ENCODE measurements at regions not wholly inside any gene's neighbourhood (a gene's known extent, or its start where the extent isn't known, plus 50 kb on each side); places are given as distances from the start of the nearest gene placed in this dataset.

GRCh38 chr2:221308507-221309066 is 263.5 kb downstream of the EPHA4 start:
- no peaks in the 10 kb centered on the region for H3K9me3 ChIP-seq
- H3K4me1 ChIP-seq, result peaks cover 0 to 7% (median 0%) of the 10 kb centered on the region in 3 donors
- WGBS, 2 donors, result 74 to 78% methylated on average over 1 to 4 of the region's 4 CpGs
- H3K27ac ChIP-seq, result no peak overlapping the region
- no peak for DNase-seq
- H3K4me3 ChIP-seq, result no peak overlapping the region
- TF ChIP-seq POLR2A (IDR thresholded peaks at IDR 0.05) (no peak), CTCF (IDR thresholded peaks at IDR 0.05) (no peak)
- no peaks in the 10 kb centered on the region for H3K27me3 ChIP-seq
- H3K36me3 ChIP-seq, result no peaks in the 10 kb centered on the region
- intact Hi-C loops (cut with DNase I), result no loop called here

DNA sequence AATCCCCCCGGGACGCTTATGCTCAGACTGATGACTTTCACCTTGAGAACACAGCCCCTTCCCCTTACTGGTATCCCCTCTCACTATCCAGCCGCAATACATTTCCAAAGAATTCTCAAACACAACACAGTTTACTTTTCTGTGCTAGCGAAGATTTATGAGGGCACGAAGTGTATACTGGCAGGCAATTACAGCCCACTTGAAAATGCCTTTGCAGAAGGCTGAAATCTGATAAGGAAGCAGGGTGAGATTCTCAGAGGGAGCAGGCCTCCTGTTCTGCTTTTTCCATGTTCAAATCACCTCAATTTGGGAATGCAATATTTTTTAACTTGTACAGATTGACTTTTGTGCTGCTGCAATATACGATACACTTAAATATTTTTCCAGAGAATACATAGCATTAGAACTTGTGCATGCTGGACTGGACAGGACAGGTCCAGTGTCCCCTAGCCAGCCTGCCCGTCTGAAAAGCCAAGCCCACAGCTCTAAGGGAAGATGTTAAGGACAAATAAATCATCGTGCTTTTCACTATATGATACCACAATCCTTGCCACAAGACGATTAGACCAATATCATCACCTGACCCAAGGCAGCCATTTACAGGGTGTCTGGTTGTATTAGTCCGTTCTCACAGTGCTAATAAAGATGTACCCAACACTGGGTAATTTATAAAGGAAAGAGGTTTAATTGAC is 262.1 kb downstream of the EPHA4 start:
- no peaks in the 10 kb centered on the region for H3K9me3 ChIP-seq
- H3K27me3 ChIP-seq, result no peaks in the 10 kb centered on the region
- intact Hi-C loops (cut with DNase I), result no loop called here
- H3K4me3 ChIP-seq, result no peak overlapping the region
- TF ChIP-seq POLR2A (IDR thresholded peaks at IDR 0.05), result no peak
- TF ChIP-seq CTCF (IDR thresholded peaks at IDR 0.05), result no peak
- no peaks in the 10 kb centered on the region for H3K36me3 ChIP-seq
- peaks cover 0 to 3% (median 0%) of the 10 kb centered on the region in 3 donors for H3K4me1 ChIP-seq
- 80 to 85% methylated on average over 8 to 10 of the region's 10 CpGs for WGBS, 2 donors
- H3K27ac ChIP-seq, result no peak overlapping the region
- no peak for DNase-seq

DNA sequence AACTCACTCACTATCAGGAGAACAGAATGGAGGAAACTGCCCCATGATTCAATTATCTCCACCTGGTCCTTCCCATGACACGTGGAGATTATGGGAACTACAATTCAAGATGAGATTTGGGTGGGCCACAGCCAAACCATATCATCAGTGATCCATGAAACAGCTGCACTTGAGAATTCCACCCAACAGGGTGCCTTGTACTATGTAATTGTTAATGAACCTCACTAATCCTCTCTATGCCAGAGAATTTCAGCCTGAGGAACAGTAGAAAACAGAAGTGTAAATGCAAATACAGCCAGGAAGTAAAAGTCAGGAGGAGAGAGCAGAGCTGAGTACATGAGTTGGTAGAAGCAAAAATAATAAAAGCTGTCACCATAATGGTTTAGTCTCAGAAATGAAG is 261.4 kb downstream of the EPHA4 start:
- no peaks in the 10 kb centered on the region for H3K4me1 ChIP-seq
- H3K27ac ChIP-seq, result no peak overlapping the region
- intact Hi-C loops (cut with DNase I), result no loop called here
- no peaks in the 10 kb centered on the region for H3K27me3 ChIP-seq
- WGBS, 2 donors, result 67 to 73% methylated on average over 1 of the region's 1 CpG
- no peak for TF ChIP-seq CTCF (IDR thresholded peaks at IDR 0.05)
- no peak for TF ChIP-seq POLR2A (IDR thresholded peaks at IDR 0.05)
- no peak overlapping the region for H3K4me3 ChIP-seq
- H3K36me3 ChIP-seq, result no peaks in the 10 kb centered on the region
- DNase-seq, result no peak
- H3K9me3 ChIP-seq, result no peaks in the 10 kb centered on the region

- no peak for DNase-seq
- TF ChIP-seq POLR2A (IDR thresholded peaks at IDR 0.05) (no peak), CTCF (IDR thresholded peaks at IDR 0.05) (no peak)
- no peak overlapping the region for H3K27ac ChIP-seq
- no peaks in the 10 kb centered on the region for H3K36me3 ChIP-seq
- H3K4me3 ChIP-seq, result no peak overlapping the region
- H3K4me1 ChIP-seq, result no peaks in the 10 kb centered on the region
- H3K9me3 ChIP-seq, result no peaks in the 10 kb centered on the region
- intact Hi-C loops (cut with DNase I), result no loop called here
- H3K27me3 ChIP-seq, result peaks cover 0 to 7% (median 0%) of the 10 kb centered on the region in 4 donors
Observed at GRCh38 chr2:221312634-221313033, 259.5 kb downstream of the EPHA4 start.

- no peak for TF ChIP-seq POLR2A (IDR thresholded peaks at IDR 0.05)
- TF ChIP-seq CTCF (IDR thresholded peaks at IDR 0.05), result no peak
- H3K9me3 ChIP-seq, result no peaks in the 10 kb centered on the region
- intact Hi-C loops (cut with DNase I), result no loop called here
- 27 to 70% methylated on average over 2 of the region's 2 CpGs for WGBS, 2 donors
- H3K27me3 ChIP-seq, result peaks cover 0 to 13% (median 0%) of the 10 kb centered on the region in 4 donors
- no peaks in the 10 kb centered on the region for H3K4me1 ChIP-seq
- H3K27ac ChIP-seq, result no peak overlapping the region
- DNase-seq, result no peak
- no peaks in the 10 kb centered on the region for H3K36me3 ChIP-seq
- no peak overlapping the region for H3K4me3 ChIP-seq
Observed at GRCh38 chr2:221314786-221315185, 257.3 kb downstream of the EPHA4 start.
